ENCODE measurements at regions not wholly inside any gene's neighbourhood (a gene's known extent, or its start where the extent isn't known, plus 50 kb on each side); places are given as distances from the start of the nearest gene placed in this dataset.

- TF ChIP-seq CTCF (IDR thresholded peaks at IDR 0.05; ENCODE audit: unreplicated experiment) = no peak
- no peaks in the 10 kb centered on the region for H3K9me3 Mint-ChIP-seq (ENCODE audit: low read depth)
- peaks cover 11% of the 10 kb centered on the region for H3K4me1 Mint-ChIP-seq (ENCODE audit: low read depth)
- H3K4me3 Mint-ChIP-seq (ENCODE audit: low read depth) = no peak overlapping the region
- H3K27me3 Mint-ChIP-seq = peaks cover 5% of the 10 kb centered on the region
- H3K36me3 Mint-ChIP-seq (ENCODE audit: insufficient read depth) = no peaks in the 10 kb centered on the region
- H3K27ac Mint-ChIP-seq = no peak overlapping the region
- DNase-seq (ENCODE audit: low spot score, unreplicated experiment) = no peak
These were observed 292.0 kb upstream of the ZNF608 start for GRCh38 chr5:125038477-125038876.

GRCh38 chr5:125041798-125042197 lies 295.4 kb upstream of the ZNF608 start:
- DNase-seq (ENCODE audit: low spot score, unreplicated experiment) = no peak

GRCh38 chr5:125042261-125042890 lies 295.9 kb upstream of the ZNF608 start:
- Mint-ChIP-seq H3K9me3 (ENCODE audit: low read depth) (no peaks in the 10 kb centered on the region), H3K27ac (no peak overlapping the region), H3K27me3 (no peaks in the 10 kb centered on the region), H3K4me1 (ENCODE audit: low read depth) (peaks cover 17% of the 10 kb centered on the region), H3K4me3 (ENCODE audit: low read depth) (no peak overlapping the region), H3K36me3 (ENCODE audit: insufficient read depth) (no peaks in the 10 kb centered on the region)
- DNase-seq (ENCODE audit: low spot score, unreplicated experiment) = no peak
- TF ChIP-seq CTCF (IDR thresholded peaks at IDR 0.05; ENCODE audit: unreplicated experiment) = no peak

More at GRCh38 chr5:125041798-125042197, 295.4 kb upstream of the ZNF608 start:
- Mint-ChIP-seq H3K27me3 (no peaks in the 10 kb centered on the region), H3K4me1 (ENCODE audit: low read depth) (peaks cover 17% of the 10 kb centered on the region), H3K4me3 (ENCODE audit: low read depth) (no peak overlapping the region), H3K36me3 (ENCODE audit: insufficient read depth) (no peaks in the 10 kb centered on the region), H3K9me3 (ENCODE audit: low read depth) (no peaks in the 10 kb centered on the region), H3K27ac (no peak overlapping the region)
- TF ChIP-seq CTCF (IDR thresholded peaks at IDR 0.05; ENCODE audit: unreplicated experiment) = no peak

GRCh38 chr5:125043781-125044391 lies 297.4 kb upstream of the ZNF608 start:
- H3K27me3 Mint-ChIP-seq = no peaks in the 10 kb centered on the region
- TF ChIP-seq CTCF (IDR thresholded peaks at IDR 0.05; ENCODE audit: unreplicated experiment) = no peak
- no peak for DNase-seq (ENCODE audit: low spot score, unreplicated experiment)
- no peaks in the 10 kb centered on the region for H3K9me3 Mint-ChIP-seq (ENCODE audit: low read depth)
- H3K4me3 Mint-ChIP-seq (ENCODE audit: low read depth) = no peak overlapping the region
- no peaks in the 10 kb centered on the region for H3K36me3 Mint-ChIP-seq (ENCODE audit: insufficient read depth)
- no peak overlapping the region for H3K27ac Mint-ChIP-seq
- peaks cover 15% of the 10 kb centered on the region for H3K4me1 Mint-ChIP-seq (ENCODE audit: low read depth)

GRCh38 chr5:125044491-125045282 lies 298.2 kb upstream of the ZNF608 start:
- Mint-ChIP-seq H3K27ac (no peak overlapping the region), H3K4me3 (ENCODE audit: low read depth) (no peak overlapping the region), H3K4me1 (ENCODE audit: low read depth) (peaks cover 18% of the 10 kb centered on the region), H3K27me3 (no peaks in the 10 kb centered on the region), H3K9me3 (ENCODE audit: low read depth) (no peaks in the 10 kb centered on the region), H3K36me3 (ENCODE audit: insufficient read depth) (no peaks in the 10 kb centered on the region)
- no peak for TF ChIP-seq CTCF (IDR thresholded peaks at IDR 0.05; ENCODE audit: unreplicated experiment)
- no peak for DNase-seq (ENCODE audit: low spot score, unreplicated experiment)
